Osteocyte (in vitro differentiated cells): ENCODE measurements at regions not wholly inside any gene's neighbourhood (a gene's known extent, or its start where the extent isn't known, plus 50 kb on each side); places are given as distances from the start of the nearest gene placed in this dataset.

Experiments
- DNase-seq: peaks from one replicate; pipeline ENCODE4 v3.0.0; 2021; ENCODE audit warnings: mixed read lengths; ENCODE audit not compliant: unreplicated experiment; ENCODE audit errors: extremely low spot score
- H3K27ac Mint-ChIP-seq: one replicate; pipeline ENCODE4 v1.8.0; 2021; ENCODE audit warnings: mild to moderate bottlenecking, mixed read lengths; ENCODE audit not compliant: unreplicated experiment
- H3K27me3 Mint-ChIP-seq: one replicate; pipeline ENCODE4 v1.8.0; 2021; ENCODE audit warnings: mixed read lengths; ENCODE audit not compliant: unreplicated experiment
- H3K36me3 Mint-ChIP-seq: one replicate; pipeline ENCODE4 v1.8.0; 2021; ENCODE audit warnings: mixed read lengths; ENCODE audit not compliant: unreplicated experiment
- H3K4me1 Mint-ChIP-seq: one replicate; pipeline ENCODE4 v1.8.0; 2021; ENCODE audit warnings: mixed read lengths; ENCODE audit not compliant: unreplicated experiment
- H3K4me3 Mint-ChIP-seq: one replicate; pipeline ENCODE4 v1.8.0; 2021; ENCODE audit warnings: mild to moderate bottlenecking, moderate library complexity, mixed read lengths; ENCODE audit not compliant: unreplicated experiment
- H3K9me3 Mint-ChIP-seq: one replicate; pipeline ENCODE4 v1.8.0; 2021; ENCODE audit warnings: mixed read lengths; ENCODE audit not compliant: unreplicated experiment
- CTCF ChIP-seq: fragments of 200-600 bp; sonication (generic); IDR thresholded peaks from 2 replicates; pipeline ENCODE4 v1.5.0; 2021; ENCODE audit warnings: antibody characterized with exemption, mild to moderate bottlenecking, moderate library complexity

GRCh38 chr6:40718401-40718800 lies 131.2 kb upstream of the LRFN2 start:
- Mint-ChIP-seq H3K36me3 (no peaks in the 10 kb centered on the region), H3K4me1 (peaks cover 32% of the 10 kb centered on the region), H3K4me3 (no peak overlapping the region), H3K27me3 (peaks cover 10% of the 10 kb centered on the region), H3K9me3 (no peaks in the 10 kb centered on the region), H3K27ac (no peak overlapping the region)
- no peak for DNase-seq
- no peak for TF ChIP-seq CTCF

- peaks cover 28% of the 10 kb centered on the region for H3K4me1 Mint-ChIP-seq
- DNase-seq = no peak
- TF ChIP-seq CTCF = no peak
- no peak overlapping the region for H3K4me3 Mint-ChIP-seq
- H3K36me3 Mint-ChIP-seq = no peaks in the 10 kb centered on the region
- peaks cover 13% of the 10 kb centered on the region for H3K27me3 Mint-ChIP-seq
- no peaks in the 10 kb centered on the region for H3K9me3 Mint-ChIP-seq
- no peak overlapping the region for H3K27ac Mint-ChIP-seq
Observed at GRCh38 chr6:40717411-40718057, 130.4 kb upstream of the LRFN2 start.

DNA sequence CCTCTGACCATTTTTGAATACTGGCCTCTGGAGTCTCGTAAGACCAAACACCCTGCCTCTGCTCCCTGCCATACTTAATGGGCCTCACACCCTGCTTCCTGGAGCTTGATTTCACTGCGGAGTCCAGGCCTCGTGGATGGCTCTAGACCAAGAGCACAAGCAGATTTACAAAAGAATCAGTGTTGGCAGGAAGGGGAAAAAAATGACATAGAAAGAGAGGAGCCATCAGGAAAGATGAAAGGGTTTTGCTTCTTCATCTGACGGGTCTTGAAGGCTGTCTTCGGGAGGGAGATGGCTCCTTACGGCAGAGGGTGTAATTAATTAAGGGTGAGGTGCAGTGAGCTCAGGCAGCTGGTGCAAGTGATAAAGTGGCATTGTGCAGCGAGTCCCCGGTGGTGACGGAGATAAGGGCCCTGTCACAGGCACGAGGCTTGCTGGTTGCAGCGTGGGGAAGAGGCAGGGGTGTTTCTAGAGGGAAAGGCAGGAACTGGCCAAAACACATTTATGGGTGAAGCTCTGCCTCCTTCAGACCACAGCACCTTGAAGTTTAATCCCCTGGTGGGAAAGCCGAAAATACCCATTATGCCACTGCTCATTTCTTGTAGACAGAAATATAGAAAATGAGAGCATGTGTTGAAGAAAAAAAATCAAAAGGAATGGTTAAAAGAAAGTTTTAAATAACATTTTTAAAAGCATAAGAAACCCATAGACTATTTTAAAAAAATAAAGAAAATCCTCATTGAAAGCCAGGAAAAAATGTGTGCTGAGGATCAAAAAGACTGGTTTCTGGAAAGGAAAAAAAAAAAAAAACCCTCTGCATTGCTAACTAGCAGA lies 128.6 kb upstream of the LRFN2 start:
- TF ChIP-seq CTCF = no peak
- H3K36me3 Mint-ChIP-seq = no peaks in the 10 kb centered on the region
- no peaks in the 10 kb centered on the region for H3K9me3 Mint-ChIP-seq
- peaks cover 16% of the 10 kb centered on the region for H3K27me3 Mint-ChIP-seq
- peaks cover 15% of the 10 kb centered on the region for H3K4me1 Mint-ChIP-seq
- H3K4me3 Mint-ChIP-seq = no peak overlapping the region
- no peak for DNase-seq
- H3K27ac Mint-ChIP-seq = no peak overlapping the region

DNA sequence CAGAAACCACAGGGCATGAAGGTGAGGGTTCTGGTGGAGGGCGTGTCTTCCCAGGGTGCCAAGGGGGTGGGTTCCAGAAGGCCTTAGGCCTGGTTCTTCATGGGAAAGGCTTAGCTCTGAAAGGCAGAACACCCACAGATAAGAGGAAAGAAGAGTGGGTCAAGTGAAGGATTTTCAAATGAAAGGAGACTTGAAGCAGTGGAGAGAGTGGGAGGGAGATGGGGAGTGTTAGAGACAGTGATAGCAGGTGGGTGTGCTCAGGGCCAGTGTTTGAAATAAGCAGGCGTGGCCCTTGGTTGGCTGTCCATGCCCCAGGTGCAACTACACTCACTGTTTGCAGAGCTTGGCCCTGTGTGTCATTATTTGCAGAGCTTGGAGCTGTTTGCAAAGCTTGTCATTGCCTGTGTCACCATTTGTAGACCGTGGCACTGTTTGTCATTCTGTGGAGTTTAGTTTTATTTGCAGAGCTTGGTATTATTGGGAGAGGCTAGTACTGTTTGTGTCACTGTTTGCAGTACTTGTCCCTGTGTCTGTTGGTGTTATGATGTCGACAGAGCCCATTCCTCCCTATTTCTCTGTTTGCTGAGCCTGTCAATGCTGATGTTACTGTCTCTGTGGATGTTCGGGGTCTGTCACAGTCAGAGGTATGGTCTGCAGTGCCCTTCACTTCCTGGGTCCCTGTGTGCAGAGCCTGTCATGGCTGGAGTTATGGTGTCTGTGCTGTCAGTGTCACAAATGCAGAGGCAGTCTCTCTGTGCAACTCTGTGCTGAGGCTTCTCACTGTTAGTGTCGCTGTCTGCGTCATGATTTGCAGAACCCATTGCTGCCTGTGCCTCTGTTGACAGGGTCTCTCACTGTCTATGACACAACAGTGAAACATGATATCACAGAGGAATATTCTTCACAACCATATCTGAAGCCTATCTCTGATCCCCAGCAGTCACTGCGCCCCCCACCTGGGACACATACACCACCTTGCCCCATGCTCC lies 127.7 kb upstream of the LRFN2 start:
- peaks cover 16% of the 10 kb centered on the region for H3K27me3 Mint-ChIP-seq
- peaks cover 8% of the 10 kb centered on the region for H3K4me1 Mint-ChIP-seq
- DNase-seq = no peak
- no peaks in the 10 kb centered on the region for H3K36me3 Mint-ChIP-seq
- H3K9me3 Mint-ChIP-seq = no peaks in the 10 kb centered on the region
- no peak overlapping the region for H3K27ac Mint-ChIP-seq
- TF ChIP-seq CTCF = no peak
- H3K4me3 Mint-ChIP-seq = no peak overlapping the region
